HUDEP-2 (cell line): ENCODE measurements at regions not wholly inside any gene's neighbourhood (a gene's known extent, or its start where the extent isn't known, plus 50 kb on each side); places are given as distances from the start of the nearest gene placed in this dataset.

ENCODE experiments used
- DNase-seq, 76 experiments: peaks; one replicate each; lab custom pipeline; 2025; ENCODE audit not compliant: unreplicated experiment in 76 of 76; lab: John Stamatoyannopoulos, UW

DNA sequence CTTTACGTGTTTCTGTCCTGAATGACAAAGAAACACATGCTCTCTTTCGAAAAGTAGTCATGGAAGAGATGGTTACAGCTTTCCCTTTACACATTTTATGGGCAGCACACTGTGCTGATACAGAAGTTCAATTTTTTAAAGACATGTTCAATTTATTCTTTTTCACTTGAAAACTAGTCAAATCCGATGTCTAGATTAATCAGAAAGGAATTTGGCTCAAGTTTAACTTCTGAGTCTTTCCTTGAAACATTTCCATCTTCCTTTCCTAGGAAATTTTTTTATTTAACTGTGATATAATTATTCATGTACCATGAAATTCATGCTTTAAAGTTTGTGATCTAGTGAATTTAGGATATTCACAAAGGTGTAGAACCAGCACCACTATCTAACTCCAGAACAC lies 360.1 kb downstream of the TNS3 start:
- DNase-seq = no peak

DNA sequence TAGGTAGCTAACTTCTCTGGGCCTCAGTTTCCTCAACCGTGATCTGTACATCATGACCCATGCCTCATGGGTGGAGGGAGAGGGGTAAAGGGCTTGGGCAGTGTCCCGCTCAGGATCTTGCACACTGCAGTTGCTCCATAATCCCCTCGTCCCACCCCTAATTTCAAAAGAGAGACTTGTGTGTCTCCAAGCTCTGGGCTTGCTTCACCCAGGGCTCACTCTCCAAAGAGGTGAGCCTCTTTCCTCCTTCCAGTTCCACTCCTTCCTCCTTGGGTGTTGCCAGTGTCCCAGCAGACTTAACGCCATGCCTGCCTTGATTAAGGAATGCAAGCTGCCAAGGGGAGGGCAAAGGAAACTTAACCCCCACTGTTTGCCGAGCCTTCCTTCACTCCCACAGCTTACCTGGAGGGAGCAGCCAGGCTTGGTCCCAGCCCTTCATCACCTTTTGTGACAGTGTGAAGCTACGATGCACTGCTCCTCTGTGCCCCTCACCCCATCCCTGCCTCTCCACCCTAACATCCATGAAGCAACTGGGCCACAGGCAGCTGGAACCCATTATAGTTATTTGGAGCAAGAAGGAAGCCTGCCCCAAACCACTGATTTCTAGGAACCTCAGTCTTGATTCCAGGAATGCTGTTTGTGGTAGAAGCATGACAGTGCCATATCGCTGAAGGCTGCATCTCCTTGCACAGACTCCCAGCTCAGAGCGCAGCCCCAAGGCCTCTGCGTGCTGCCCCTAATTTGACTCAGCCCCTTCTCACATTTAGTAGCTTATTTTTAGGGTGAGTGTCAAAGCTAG lies 363.3 kb downstream of the TNS3 start:
- peak in 1 of 76 experiments; percentile 30 for DNase-seq

DNA sequence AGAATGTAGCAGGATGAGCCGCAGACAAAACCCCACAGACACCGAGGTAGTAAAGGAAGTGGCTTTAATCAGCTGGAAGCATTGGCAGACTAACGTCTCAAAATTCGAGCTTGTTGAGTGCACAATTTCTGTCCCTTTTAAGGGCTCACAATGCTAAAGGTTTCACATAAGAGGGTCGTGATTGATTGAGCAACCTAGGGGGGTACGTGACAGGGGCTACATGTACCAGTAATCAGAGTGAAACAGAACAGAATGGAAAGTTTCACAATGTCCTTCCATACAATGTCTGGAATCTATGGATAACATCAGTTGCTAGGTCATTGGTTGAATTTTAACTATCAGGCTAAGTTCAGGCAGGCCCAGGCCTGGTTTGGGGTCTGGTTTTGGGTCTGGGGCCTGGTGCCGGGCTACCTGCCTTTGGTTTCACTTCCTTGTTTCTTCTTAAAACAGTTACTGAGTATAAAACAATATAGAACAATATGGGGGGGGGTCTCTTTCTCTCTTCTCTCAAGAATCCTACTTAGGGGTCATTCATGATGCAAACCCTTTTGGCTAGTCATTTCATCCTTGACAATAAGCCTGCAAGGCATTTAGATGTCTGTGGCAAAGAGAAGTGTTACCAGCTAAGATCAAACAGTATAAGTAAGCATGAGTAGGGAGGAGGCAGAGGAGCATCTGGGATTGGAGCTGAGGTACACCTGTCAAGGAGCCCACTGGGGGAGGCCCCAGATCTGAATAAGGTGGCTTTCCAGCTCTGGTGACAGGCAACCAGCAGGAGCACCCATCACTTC lies 364.1 kb downstream of the TNS3 start:
- no peak for DNase-seq

DNA sequence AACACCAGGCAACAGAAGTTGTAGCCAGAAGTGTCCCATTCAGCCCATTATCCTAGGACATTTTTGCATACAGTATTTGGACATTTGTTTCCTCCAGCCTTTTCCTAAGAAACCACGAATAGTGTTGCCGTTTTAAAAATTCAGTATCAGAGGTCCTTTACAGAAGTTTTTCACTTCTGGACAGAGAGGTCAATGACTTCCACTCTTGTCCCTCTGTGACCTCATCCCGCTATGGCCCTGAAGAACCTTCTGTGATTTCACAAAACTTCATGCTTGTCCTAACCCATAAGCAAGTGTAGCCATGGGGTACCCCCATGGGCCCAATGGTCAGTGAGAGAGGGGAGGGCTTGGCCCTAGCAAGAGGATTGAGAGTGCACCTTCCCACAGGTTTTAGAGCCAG lies 364.8 kb downstream of the TNS3 start:
- no peak for DNase-seq

DNA sequence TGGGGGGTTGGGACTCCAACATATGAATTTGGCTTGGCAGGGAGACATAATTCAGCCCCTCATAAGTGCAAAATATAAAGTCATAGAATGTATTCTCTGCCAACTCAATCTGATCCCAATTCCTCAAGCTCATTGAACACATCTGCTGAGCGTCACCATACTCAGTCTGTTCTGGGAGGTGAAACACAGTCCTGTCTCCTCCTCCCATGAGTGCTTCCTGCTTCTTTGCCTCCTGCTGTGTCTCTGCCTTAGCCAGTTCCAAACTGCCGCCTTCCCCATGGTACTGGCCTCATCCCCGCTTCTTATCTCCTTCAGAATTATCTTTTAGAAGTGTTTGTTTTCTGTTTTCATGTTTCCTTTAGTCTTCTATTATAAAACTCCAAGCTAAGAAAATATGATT lies 365.5 kb downstream of the TNS3 start:
- DNase-seq = no peak

DNA sequence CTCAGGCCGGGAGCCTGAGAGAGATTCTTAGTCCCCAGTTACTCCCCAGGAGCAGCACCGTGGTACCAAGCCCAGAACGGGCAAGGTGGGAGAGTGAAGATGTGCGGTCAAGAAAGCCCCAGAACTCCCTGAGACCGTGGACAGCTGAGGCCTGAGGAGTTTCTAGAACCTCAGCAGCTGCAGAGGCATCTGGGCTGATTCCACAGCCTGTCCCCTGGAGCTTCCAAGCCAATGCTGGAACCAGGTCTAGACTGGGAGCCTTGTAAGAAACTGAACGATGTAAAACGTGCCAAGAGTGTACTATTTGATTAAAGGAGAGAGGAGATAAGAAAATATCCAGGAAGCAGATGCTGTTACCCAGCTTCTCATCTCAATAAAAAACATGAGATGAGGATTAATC lies 366.3 kb downstream of the TNS3 start:
- no peak for DNase-seq

DNA sequence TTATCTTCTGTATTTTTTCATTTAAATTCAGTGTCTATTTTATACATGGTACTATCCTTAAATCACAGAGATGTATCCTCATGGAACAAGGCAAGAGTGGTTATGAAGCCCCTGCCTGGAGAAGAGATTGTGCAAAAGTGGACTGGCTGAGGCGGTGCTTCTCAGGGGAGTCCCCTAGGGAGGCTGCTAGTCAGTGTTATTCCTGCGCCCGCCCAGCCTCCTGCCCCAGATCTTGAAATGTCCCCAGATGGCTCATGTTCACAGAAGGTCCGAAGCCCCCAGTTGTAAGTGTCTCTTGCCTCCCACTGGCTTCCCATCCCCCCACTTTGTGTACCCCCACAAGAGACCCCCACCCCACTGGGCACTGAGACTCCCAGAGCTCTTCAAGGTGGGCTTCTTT lies 366.9 kb downstream of the TNS3 start:
- DNase-seq = no peak

DNA sequence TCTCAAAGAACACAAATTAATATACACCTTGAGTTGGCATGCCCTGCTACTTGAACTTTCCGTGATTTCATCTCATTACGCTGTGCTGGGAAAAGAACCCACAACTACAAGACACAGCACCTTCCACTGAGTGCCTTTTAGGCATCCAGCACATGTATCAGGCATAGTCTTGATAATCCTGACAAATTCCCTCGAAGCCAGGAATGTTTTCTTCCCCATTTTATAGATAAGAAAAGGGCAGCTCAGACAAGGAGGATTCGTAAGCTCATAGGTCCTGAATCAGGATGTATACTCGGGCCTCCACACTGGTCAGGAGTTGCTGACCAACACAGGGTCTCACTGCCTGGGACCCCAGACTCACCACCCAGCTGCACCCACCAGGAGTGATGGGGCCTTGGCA lies 368.6 kb downstream of the TNS3 start:
- DNase-seq = no peak

DNA sequence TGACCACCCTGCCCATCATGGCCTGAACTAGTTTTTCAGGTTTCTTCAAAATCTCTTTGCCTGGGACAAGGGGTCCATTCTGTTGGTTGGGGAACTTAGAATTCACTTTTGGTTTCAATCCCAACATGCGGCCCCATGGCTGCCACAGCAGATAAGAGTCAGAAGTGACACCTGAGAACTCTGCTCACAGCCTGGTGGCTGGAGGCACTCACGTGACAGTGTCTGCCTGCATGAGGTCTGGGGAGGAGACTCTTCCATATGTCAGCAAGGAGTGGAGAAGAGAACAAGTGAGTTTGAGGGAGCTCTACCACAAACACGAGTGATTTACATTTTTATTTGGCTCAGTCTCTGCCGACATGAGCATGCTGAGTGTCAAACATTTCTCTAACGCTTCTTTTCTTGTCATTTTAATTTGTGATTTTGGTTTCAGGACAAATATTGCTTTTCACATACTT lies 370.4 kb downstream of the TNS3 start:
- DNase-seq = no peak

DNA sequence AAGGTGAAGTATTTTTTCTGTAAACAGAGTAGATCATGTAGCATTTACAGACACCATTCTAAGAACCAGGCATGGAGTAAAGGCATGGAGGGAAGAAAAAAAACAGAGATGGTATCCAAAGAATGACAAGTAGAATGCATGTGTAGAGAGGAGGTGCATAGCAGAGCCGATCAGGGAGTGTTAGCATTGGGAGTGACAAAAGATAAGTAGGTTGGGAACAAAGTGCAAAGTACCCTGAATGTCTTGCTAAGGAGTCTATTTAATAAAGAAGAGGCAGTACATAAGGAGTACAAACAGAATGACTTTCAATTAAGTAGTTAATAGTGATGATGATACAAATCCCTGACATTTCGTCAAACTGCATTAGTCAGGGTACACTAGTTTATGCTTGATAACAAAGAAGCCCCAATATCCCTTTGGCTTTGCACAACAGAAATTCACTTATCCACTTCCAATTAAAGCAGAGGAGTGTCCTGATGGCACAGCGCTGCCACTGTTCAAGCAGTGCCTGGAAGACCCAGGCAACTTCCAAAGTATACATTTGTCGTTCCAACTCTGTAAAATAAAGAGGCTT lies 371.5 kb downstream of the TNS3 start:
- no peak for DNase-seq

DNA sequence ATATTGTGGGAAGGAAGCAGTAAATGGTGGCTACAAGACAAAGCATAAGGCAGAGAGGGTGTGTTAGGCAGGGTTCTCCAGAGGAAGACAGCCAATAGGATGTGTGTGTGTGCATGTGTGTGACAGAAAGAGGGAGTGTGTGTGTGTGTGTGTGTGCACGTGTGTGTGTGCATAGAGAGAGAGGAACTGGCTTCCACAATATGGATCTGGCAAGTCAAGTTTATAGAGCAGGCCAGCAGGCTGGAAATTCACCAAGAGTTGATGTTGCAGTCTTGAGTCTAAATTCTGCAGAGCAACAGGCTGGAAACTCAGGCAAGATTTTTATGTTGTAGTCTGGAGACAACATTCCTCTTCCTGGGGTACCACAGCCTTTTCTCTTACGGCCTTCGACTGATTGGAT lies 374.0 kb downstream of the TNS3 start:
- DNase-seq = no peak

DNA sequence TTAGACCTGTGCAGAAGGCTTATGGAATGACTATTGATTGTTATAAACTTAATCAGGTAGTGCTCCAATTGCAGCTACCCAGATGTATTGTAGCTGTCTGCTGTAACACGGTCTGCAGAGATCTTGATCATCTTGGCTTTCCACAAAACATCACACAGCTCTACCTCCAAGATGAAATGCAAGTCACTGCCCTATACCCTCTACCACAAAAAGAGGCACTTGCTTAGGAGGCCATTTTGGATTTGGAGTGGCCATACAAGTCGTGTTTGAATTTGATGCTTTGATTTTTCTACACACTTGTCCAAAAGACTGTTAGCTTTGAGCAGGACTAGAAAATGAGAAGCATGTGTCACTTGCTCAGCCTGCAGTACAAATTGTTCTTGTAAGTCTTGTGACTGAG lies 377.2 kb downstream of the TNS3 start:
- DNase-seq = no peak

DNA sequence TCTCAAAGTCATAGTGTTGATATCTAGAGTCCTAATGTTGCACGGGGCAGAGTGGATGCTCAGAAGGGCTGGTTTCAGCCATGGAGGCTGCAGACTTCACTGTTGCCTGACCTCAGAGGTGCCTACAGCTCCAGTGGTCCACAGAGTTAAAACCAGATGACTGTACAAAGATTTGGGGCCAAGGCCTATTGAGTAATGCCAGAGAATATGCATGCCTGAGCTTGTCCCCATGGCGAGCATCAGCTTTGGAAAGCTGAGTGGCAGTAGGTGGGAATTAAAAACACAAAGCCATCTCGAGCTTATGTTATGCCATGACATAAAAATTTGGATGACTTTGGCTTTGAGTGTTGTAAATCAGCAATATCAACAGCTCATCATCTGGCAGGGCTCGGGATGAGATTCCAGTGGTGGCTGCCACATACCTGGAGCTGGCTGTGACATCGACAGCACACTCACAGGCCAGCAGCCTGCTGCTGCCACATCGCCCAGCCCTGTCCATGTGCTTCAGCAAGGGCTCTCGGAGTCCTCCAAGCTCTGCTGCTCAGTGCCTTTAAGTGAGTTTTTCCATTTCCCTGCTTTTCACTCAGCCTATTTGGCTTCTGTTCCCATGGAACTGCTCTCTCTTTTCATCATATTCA lies 379.6 kb downstream of the TNS3 start:
- DNase-seq = no peak

DNA sequence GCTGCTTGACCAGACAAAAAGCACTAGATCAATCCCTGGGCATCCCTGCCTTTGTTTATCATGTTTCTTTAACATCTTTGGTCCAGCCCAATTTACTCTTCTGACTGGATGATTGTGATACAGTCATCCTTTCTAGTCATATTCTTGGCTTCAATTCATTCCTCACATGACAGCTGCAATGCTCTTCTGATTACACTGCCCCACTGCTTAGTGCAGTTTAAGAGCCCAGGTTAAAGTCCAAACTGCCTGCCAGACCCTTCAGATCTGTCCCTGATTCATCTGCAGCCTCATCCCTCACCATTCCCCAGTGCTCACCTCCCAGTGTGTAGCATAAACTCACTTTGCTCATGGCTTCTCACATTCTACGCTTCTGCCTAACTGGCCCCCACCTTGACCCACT lies 383.8 kb downstream of the TNS3 start:
- DNase-seq = no peak

DNA sequence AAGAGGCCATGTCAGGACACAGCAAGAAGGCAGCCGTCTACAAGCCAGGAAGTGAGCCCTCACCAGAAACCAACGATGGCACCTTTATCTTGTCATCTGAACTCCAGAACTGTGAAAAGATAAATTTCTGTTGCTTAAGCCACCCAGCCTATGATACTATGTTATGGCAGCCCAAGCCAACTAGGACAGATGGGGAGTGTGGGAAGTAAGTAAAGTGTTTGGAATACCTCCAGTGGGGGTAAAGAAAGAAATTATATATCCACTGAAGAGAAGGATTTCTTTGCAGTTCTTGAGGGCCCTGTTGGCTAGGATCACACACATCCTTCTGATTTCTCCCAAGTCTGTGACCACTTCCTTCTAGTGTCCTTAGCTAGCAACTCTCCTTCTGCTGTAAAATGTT lies 384.4 kb downstream of the TNS3 start:
- no peak for DNase-seq

DNA sequence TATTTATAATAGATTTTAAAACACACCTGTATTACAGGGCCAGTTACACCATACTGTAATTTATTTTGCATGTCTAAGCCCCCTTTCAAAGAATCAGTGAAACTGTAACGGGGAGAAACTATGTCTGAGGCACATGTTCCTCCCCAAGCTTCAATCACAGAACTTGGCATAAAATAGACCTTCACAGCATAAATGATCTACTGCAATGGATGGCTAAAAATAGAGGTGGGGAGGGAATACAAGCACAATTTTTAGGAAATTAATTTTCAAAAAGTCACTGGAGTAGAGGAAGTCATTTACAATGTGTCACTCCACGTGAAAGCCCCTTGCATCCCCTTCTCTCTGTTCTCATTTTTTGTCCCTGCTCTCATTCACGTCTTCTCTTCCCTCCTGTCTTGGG lies 385.2 kb downstream of the TNS3 start:
- DNase-seq = no peak

DNA sequence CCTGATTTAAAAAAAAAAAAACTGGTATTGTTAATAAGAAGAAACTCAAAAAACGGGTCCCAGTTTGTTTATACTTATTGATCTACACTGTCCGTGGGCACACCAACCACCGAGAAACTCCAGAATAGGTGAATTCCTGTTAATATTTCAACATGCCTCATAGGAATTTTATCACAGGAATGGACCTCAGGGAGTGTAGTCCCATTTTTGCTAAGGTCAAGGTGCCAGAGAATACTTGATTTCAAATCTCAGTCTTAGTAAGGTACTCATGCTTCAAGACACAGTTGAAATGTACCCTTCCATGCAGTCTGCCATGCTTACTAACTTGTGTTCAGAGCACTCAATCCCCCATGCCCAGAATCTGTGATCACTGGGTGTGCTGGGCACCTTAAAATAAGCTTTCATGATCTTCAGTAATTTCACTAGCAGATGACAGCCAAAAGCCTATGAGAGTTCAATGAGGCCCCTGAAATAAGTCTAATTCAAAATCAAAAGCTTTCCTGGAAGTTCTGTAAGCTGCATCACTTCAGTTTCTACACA lies 385.7 kb downstream of the TNS3 start:
- no peak for DNase-seq

DNA sequence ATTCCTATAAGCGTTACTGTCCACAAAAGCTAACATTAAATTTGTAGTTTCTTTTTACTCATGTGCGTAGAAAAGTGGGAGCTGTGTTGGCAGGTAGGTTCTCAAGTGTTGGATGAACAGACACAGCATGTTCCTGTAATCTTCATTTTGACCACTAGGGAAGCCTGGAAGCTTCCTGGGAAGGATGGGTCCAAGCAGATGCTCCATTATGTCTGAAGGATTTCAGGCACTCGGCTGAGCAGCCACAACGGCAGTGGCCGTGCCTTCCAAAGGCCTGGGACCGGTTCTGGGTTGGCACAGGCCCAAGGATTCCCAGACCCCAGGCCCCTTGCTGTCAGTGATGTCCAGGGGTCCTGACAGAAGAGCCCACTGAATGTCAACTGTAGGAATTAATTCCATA lies 386.3 kb downstream of the TNS3 start:
- no peak for DNase-seq

DNA sequence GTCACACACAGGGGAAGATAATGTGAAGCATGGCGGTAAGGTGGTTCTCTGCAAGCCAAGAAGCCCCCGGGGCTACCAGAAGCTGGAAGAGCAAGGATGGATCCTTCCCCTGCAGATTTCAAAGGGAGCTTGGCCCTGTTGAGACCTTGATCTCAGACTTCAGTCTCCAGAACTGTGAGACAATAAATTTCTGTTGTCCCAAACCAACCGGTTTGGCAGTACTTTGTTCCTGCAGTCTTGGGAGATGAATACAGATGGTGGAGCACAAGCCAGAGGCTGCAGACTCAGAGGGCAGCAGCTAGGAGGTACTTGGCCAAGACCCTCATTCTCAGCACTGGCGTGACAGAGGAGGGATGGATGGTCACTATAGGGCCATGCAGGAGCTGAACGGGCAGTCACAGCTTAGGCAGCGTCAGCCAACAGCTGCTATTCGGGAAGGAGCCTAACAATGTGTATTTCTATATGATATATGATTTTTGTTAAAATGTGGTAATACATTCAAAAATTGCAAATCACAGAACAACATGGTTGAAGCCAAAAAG lies 387.3 kb downstream of the TNS3 start:
- DNase-seq = no peak

DNA sequence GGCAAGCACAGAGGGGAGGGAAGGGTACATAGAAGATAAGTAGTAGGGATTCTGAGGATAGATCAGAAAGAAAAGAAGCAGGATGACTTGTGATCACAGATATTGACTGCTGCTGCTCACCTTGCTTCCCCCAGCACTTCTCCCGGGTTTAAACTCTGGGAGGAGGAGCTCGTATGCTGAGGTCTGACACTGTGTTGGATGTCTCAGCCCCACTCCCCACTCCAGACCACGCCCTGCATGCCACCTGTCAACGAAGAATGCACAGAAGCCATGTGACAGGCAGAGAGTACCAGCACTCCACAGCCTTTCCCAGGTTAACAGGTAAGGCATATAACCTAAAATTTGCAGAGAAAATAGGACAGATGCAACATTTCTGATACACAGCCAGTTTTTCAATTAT lies 388.9 kb downstream of the TNS3 start:
- DNase-seq = no peak

DNA sequence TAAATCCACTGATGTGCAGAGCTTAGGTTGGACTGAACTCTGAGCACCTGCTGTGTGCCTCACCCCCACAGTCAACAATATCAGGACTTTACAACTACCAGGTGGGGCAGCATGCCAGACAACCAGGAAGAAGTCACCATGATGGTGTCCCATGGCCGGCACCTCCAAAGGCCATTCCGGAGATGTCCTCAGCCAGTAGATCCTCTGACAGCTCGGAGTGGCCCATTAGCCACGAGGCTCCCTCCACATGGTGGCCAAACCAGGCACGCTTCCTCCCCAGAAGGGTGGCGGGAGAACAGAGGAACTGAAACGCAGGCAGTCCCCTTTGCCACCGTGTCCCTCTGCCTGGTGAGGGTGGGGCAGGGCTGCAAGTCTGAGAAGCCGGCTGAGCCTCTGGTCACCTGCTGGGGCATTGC lies 390.0 kb downstream of the TNS3 start:
- DNase-seq = no peak
